KMS-11 (cell line): ENCODE measurements at regions not wholly inside any gene's neighbourhood (a gene's known extent, or its start where the extent isn't known, plus 50 kb on each side); places are given as distances from the start of the nearest gene placed in this dataset.

Experiments used
- H2AFZ ChIP-seq: fragments of 200-600 bp; sonication (generic); 2 replicates; pipeline ENCODE4 v1.6.1; 2016; ENCODE audit warnings: antibody characterized with exemption, mixed run types, low read depth
- H3K27ac ChIP-seq: fragments of 200-600 bp; sonication (generic); 2 replicates; pipeline ENCODE4 v1.6.1; 2016; ENCODE audit warnings: mild to moderate bottlenecking, mixed run types
- H3K27me3 ChIP-seq: fragments of 200-600 bp; sonication (generic); 2 replicates; pipeline ENCODE4 v1.6.1; 2017; ENCODE audit warnings: mild to moderate bottlenecking, low read depth, mixed run types, moderate library complexity; ENCODE audit not compliant: insufficient read depth
- H3K36me3 ChIP-seq: fragments of 200-600 bp; sonication (generic); 2 replicates; pipeline ENCODE4 v1.6.1; 2017; ENCODE audit warnings: mild to moderate bottlenecking, mixed run types; ENCODE audit not compliant: insufficient read depth
- H3K4me1 ChIP-seq: fragments of 200-600 bp; sonication (generic); 2 replicates; pipeline ENCODE4 v1.6.1; 2016; ENCODE audit warnings: mild to moderate bottlenecking, low read depth, mixed run types; ENCODE audit not compliant: poor library complexity, severe bottlenecking
- H3K4me2 ChIP-seq: fragments of 200-600 bp; sonication (generic); 2 replicates; pipeline ENCODE4 v1.7.0; 2016; ENCODE audit warnings: mild to moderate bottlenecking, mixed run types
- H3K4me3 ChIP-seq: fragments of 200-600 bp; sonication (generic); IDR thresholded peaks from 2 replicates; pipeline ENCODE4 v1.6.1; 2017; ENCODE audit warnings: low read depth, low read length, mixed read lengths; ENCODE audit not compliant: insufficient read depth
- H3K79me2 ChIP-seq: fragments of 200-600 bp; sonication (generic); 2 replicates; pipeline ENCODE4 v1.6.1; 2016; ENCODE audit warnings: low read depth, mixed run types; ENCODE audit not compliant: insufficient read depth
- H3K9ac ChIP-seq: fragments of 200-600 bp; sonication (generic); 2 replicates; pipeline ENCODE4 v1.6.1; 2016; ENCODE audit warnings: mild to moderate bottlenecking, mixed run types
- H4K20me1 ChIP-seq: fragments of 200-600 bp; sonication (generic); 2 replicates; pipeline ENCODE4 v1.6.1; 2016; ENCODE audit warnings: mild to moderate bottlenecking, mixed run types; ENCODE audit not compliant: insufficient read depth
- CTCF ChIP-seq: fragments of 200-600 bp; sonication (generic); conservative IDR thresholded peaks from 2 replicates; pipeline ENCODE4 v1.6.1; 2017; ENCODE audit warnings: low read depth, mild to moderate bottlenecking, antibody characterized with exemption, low read length, moderate library complexity, mixed read lengths

GRCh38 chr18:2123077-2123476 lies 448.2 kb downstream of the METTL4 start:
- no peak overlapping the region for H3K27ac ChIP-seq
- H2AFZ ChIP-seq: no peak overlapping the region
- H3K27me3 ChIP-seq: no peaks in the 10 kb centered on the region
- no peak overlapping the region for H3K9ac ChIP-seq
- TF ChIP-seq CTCF: no peak
- H3K36me3 ChIP-seq: no peaks in the 10 kb centered on the region
- H3K4me3 ChIP-seq: no peak overlapping the region
- H3K4me2 ChIP-seq: no peak overlapping the region
- no peaks in the 10 kb centered on the region for H4K20me1 ChIP-seq
- H3K79me2 ChIP-seq: no peaks in the 10 kb centered on the region
- H3K4me1 ChIP-seq: no peaks in the 10 kb centered on the region

GRCh38 chr18:2134364-2134763 lies 436.9 kb downstream of the METTL4 start:
- no peak overlapping the region for H3K27ac ChIP-seq
- H2AFZ ChIP-seq: no peak overlapping the region
- no peaks in the 10 kb centered on the region for H3K27me3 ChIP-seq
- no peaks in the 10 kb centered on the region for H3K79me2 ChIP-seq
- H4K20me1 ChIP-seq: no peaks in the 10 kb centered on the region
- H3K9ac ChIP-seq: no peak overlapping the region
- H3K4me3 ChIP-seq: no peak overlapping the region
- no peak overlapping the region for H3K4me2 ChIP-seq
- no peaks in the 10 kb centered on the region for H3K4me1 ChIP-seq
- no peak for TF ChIP-seq CTCF
- no peaks in the 10 kb centered on the region for H3K36me3 ChIP-seq

GRCh38 chr18:2135309-2135708 lies 436.0 kb downstream of the METTL4 start:
- Histone ChIP-seq H3K4me2 (no peak overlapping the region), H2AFZ (no peak overlapping the region), H3K79me2 (no peaks in the 10 kb centered on the region), H4K20me1 (no peaks in the 10 kb centered on the region), H3K4me3 (no peak overlapping the region), H3K36me3 (no peaks in the 10 kb centered on the region), H3K4me1 (no peaks in the 10 kb centered on the region), H3K9ac (no peak overlapping the region), H3K27me3 (no peaks in the 10 kb centered on the region), H3K27ac (no peak overlapping the region)
- TF ChIP-seq CTCF: no peak

GRCh38 chr18:2138552-2138951 lies 432.8 kb downstream of the METTL4 start:
- Histone ChIP-seq H3K27ac (no peak overlapping the region), H2AFZ (no peak overlapping the region), H3K79me2 (no peaks in the 10 kb centered on the region), H4K20me1 (no peaks in the 10 kb centered on the region), H3K4me1 (no peaks in the 10 kb centered on the region), H3K36me3 (no peaks in the 10 kb centered on the region), H3K27me3 (no peaks in the 10 kb centered on the region), H3K9ac (no peak overlapping the region), H3K4me3 (no peak overlapping the region), H3K4me2 (no peak overlapping the region)
- TF ChIP-seq CTCF: no peak

GRCh38 chr18:2139691-2140090 lies 431.6 kb downstream of the METTL4 start:
- no peak for TF ChIP-seq CTCF
- Histone ChIP-seq H3K36me3 (no peaks in the 10 kb centered on the region), H2AFZ (no peak overlapping the region), H3K4me1 (no peaks in the 10 kb centered on the region), H3K79me2 (no peaks in the 10 kb centered on the region), H3K27ac (no peak overlapping the region), H4K20me1 (no peaks in the 10 kb centered on the region), H3K9ac (no peak overlapping the region), H3K27me3 (no peaks in the 10 kb centered on the region), H3K4me2 (no peak overlapping the region), H3K4me3 (no peak overlapping the region)
